Peyer's patch (tissue), 4 donors: ENCODE measurements at regions not wholly inside any gene's neighbourhood (a gene's known extent, or its start where the extent isn't known, plus 50 kb on each side); places are given as distances from the start of the nearest gene placed in this dataset.

Experiments used
- DNase-seq, 3 donors: peaks; one replicate each; pipeline ENCODE4 v3.0.0-alpha.2; 2017 to 2019
- H3K27ac ChIP-seq, 4 donors: fragments of 200-600 bp; sonication (generic); one replicate each; pipeline ENCODE4 v1.5.1; 2016 to 2019
- H3K27me3 ChIP-seq, 2 donors: fragments of 200-600 bp; sonication (generic); one replicate each; pipeline ENCODE4 v1.5.1; 2019
- H3K36me3 ChIP-seq, 3 donors: fragments of 200-600 bp; sonication (generic); one replicate each; pipeline ENCODE4 v1.5.1; 2016 to 2019
- H3K4me1 ChIP-seq, 4 donors: fragments of 200-600 bp; sonication (generic); one replicate each; pipeline ENCODE4 v1.5.1; 2016 to 2019
- H3K4me3 ChIP-seq, 4 donors: fragments of 200-600 bp; sonication (generic); 1 replicate in 3 of 4; 2 replicates in 1 of 4; pipeline ENCODE4 v1.5.1; 2016 to 2019; ENCODE audit warnings: mild to moderate bottlenecking in 1 of 4
- H3K9me3 ChIP-seq, 4 donors: fragments of 200-600 bp; sonication (generic); one replicate each; pipeline ENCODE4 v1.5.1; 2016 to 2019; ENCODE audit warnings: mild to moderate bottlenecking in 1 of 4
- POLR2A ChIP-seq, 2 donors: fragments of 450-650 bp; IDR thresholded peaks; one replicate each; pipeline ENCODE4 v1.5.1; 2017; ENCODE audit warnings: antibody characterized with exemption in 2 of 2, mild to moderate bottlenecking in 2 of 2, moderate library complexity in 2 of 2
- TF ChIP-seq, protein P1 (sequence below), 6 experiments: fragments of 450-650 bp in 4 of 6; fragments of 200-600 bp in 2 of 6; sonication (generic) in 1 of 6; IDR thresholded peaks; one replicate each; pipeline ENCODE4 v1.5.1; 2017 to 2019; ENCODE audit warnings: antibody characterized with exemption in 6 of 6, mild to moderate bottlenecking in 3 of 6, moderate library complexity in 1 of 6

DNA sequence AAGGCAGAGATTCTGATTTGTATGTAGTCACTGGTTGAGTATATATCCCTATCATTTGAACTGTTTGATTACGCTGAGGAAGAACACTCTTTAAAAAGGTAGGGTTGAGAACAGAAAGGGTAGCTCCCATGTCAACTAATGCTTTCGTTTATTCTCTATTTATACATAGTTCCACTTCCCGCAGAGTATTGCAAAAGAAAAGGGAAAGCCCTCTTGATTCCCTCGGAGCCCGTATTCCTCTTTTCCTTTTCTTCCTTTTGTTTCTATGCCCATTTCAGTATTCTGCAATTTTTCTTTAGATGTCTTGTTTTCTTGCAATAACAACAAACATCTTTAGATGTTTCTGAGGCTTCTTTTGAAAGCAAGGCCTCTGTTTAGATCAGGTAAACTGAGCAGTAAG is 78.2 kb downstream of the DNTTIP2 start:
- no peaks in the 10 kb centered on the region for H3K9me3 ChIP-seq
- H3K4me3 ChIP-seq = no peak overlapping the region
- no peak for DNase-seq
- no peaks in the 10 kb centered on the region for H3K36me3 ChIP-seq
- no peaks in the 10 kb centered on the region for H3K27me3 ChIP-seq
- no peaks in the 10 kb centered on the region for H3K4me1 ChIP-seq
- no peak for TF ChIP-seq POLR2A (IDR thresholded peaks at IDR 0.05)
- TF ChIP-seq, protein P1, sequence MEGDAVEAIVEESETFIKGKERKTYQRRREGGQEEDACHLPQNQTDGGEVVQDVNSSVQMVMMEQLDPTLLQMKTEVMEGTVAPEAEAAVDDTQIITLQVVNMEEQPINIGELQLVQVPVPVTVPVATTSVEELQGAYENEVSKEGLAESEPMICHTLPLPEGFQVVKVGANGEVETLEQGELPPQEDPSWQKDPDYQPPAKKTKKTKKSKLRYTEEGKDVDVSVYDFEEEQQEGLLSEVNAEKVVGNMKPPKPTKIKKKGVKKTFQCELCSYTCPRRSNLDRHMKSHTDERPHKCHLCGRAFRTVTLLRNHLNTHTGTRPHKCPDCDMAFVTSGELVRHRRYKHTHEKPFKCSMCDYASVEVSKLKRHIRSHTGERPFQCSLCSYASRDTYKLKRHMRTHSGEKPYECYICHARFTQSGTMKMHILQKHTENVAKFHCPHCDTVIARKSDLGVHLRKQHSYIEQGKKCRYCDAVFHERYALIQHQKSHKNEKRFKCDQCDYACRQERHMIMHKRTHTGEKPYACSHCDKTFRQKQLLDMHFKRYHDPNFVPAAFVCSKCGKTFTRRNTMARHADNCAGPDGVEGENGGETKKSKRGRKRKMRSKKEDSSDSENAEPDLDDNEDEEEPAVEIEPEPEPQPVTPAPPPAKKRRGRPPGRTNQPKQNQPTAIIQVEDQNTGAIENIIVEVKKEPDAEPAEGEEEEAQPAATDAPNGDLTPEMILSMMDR (IDR thresholded peaks at IDR 0.05) = no peak
- no peak overlapping the region for H3K27ac ChIP-seq

DNA sequence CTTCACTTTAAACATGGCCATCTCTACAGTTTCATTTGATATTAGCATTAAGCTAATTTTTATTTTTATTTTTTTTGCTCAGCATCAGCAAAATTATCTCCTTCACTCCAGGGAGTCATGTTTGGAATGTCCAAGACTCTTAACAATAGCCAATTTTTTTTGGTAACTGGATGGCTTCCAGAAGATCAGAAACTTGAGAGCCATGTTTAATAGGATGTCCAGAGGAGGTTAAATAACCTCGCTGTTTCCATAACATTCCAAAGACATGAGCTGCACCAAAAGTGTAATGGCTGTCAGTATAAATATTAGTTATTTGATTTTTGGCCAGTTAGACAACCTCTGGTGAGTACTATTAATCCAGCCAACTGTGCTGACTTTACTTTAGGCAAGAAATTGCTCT is 80.7 kb downstream of the DNTTIP2 start:
- DNase-seq = no peak
- H3K27ac ChIP-seq = no peak overlapping the region
- TF ChIP-seq POLR2A (IDR thresholded peaks at IDR 0.05) = no peak
- TF ChIP-seq, protein P1 (IDR thresholded peaks at IDR 0.05) = no peak
- H3K4me1 ChIP-seq = no peaks in the 10 kb centered on the region
- H3K36me3 ChIP-seq = no peaks in the 10 kb centered on the region
- H3K27me3 ChIP-seq = no peaks in the 10 kb centered on the region
- no peaks in the 10 kb centered on the region for H3K9me3 ChIP-seq
- no peak overlapping the region for H3K4me3 ChIP-seq

DNA sequence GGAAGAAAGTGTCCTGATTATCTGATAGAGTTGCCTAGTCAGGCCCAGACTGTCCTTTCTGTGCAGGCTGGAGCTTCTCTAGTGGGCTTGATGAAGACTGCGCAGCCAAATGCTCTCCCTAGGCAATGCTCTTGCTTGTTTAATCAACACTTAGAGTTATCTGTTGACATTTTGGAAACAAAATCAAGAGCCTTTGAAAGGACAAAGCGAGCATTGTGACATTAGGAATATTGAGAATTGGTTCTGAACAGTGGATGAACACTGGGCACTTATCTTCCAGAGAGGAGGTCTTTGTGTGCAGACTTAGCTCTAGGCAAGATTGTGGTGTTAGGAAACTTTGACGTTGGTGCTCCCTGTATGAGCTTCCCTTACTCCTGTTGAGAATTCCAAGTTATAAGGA is 94.5 kb downstream of the DNTTIP2 start:
- Histone ChIP-seq H3K27me3 (no peaks in the 10 kb centered on the region), H3K27ac (no peak overlapping the region), H3K9me3 (no peaks in the 10 kb centered on the region), H3K4me3 (no peak overlapping the region), H3K36me3 (no peaks in the 10 kb centered on the region), H3K4me1 (no peaks in the 10 kb centered on the region)
- TF ChIP-seq POLR2A (IDR thresholded peaks at IDR 0.05) = no peak
- TF ChIP-seq, protein P1 (IDR thresholded peaks at IDR 0.05) = no peak
- DNase-seq = no peak

DNA sequence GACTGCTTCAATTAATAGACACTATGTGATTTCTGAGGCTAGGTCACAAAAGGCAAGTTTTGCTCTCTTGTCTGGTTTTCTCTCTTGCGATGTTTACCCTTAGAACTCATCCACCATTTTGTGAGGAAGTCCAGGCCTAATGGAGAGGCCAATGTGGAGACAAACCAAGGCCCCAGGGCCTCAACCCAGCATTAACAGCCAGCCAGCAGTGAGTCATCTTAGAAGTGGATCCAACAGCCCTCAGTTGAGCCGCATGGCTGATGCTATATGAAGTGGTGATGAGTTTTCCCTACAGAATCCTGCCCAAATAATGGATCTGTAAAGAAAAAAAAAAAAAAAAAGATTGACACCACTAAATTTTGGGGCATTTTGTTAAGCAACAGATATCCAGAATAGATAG is 95.1 kb downstream of the DNTTIP2 start:
- Histone ChIP-seq H3K9me3 (no peaks in the 10 kb centered on the region), H3K36me3 (no peaks in the 10 kb centered on the region), H3K4me1 (no peaks in the 10 kb centered on the region), H3K27me3 (no peaks in the 10 kb centered on the region), H3K4me3 (no peak overlapping the region), H3K27ac (no peak overlapping the region)
- no peak for DNase-seq
- no peak for TF ChIP-seq POLR2A (IDR thresholded peaks at IDR 0.05)
- TF ChIP-seq, protein P1 (IDR thresholded peaks at IDR 0.05) = no peak

DNA sequence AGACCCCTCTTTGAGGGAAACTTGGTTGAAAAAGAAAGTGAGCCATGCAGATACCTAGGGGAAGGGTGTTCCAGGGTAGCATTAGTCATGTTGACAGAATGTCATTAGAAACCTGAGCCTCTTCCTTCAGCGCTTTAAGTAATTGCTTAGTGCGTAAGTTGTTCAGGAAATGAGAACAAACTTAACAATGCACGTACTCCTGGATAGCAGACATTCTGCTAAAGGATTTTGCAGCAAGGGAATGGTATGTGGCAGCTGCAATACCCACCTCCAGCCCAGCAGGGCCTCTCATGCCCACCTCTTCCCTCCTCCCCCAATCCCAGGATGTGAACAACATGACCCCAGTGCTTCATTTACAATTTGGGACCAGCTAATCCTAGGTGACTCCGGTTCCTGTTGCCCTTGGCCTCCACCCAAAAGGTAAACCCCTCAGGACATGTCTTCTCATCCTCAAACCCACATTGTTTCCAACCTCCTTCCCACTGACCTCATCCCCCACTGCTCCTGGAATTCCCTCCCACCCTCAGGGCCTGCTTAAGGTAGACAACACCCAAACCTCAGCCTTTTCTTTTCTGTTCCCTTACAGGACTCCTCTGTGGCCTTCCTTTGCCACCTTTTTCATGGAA is 98.0 kb upstream of the BCAR3 start:
- Histone ChIP-seq H3K4me3 (no peak overlapping the region), H3K9me3 (no peaks in the 10 kb centered on the region), H3K4me1 (no peaks in the 10 kb centered on the region), H3K36me3 (no peaks in the 10 kb centered on the region), H3K27me3 (no peaks in the 10 kb centered on the region), H3K27ac (no peak overlapping the region)
- no peak for DNase-seq
- TF ChIP-seq POLR2A (IDR thresholded peaks at IDR 0.05) = no peak
- TF ChIP-seq, protein P1 (IDR thresholded peaks at IDR 0.05) = no peak

DNA sequence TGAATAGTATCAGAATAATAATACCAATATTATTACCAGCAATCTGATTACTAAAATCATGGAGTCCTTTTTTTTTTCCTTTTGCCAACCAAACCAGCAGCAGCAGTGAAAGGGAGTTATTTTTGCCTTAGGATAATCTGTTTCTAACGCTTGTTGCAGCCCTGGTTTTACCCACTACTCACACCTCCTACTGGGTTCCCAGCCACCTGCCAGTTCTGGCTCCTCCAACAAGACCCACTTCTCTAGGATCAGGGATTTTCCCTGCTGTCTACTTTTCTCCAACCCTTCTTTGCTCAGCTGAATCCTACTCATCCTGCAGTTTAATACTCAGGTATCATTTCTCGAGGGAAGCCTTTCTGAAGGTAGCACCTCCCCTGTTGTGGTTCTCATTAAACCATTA is 96.8 kb upstream of the BCAR3 start:
- Histone ChIP-seq H3K27me3 (no peaks in the 10 kb centered on the region), H3K9me3 (no peaks in the 10 kb centered on the region), H3K36me3 (no peaks in the 10 kb centered on the region), H3K4me3 (no peak overlapping the region), H3K27ac (no peak overlapping the region), H3K4me1 (no peaks in the 10 kb centered on the region)
- DNase-seq = no peak
- TF ChIP-seq, protein P1 (IDR thresholded peaks at IDR 0.05) = no peak
- TF ChIP-seq POLR2A (IDR thresholded peaks at IDR 0.05) = no peak
